ENCODE measurements at regions not wholly inside any gene's neighbourhood (a gene's known extent, or its start where the extent isn't known, plus 50 kb on each side); places are given as distances from the start of the nearest gene placed in this dataset.

GRCh38 chr20:24768201-24768636 lies 180.8 kb upstream of the CST7 start:
- no TSS peak for BruUV-seq (replicated peaks)
- TF ChIP-seq EZH2 (IDR thresholded peaks at IDR 0.05; ENCODE audit: borderline replicate concordance, low read depth, low read length, severe bottlenecking) (no peak), CTCF (IDR thresholded peaks at IDR 0.05; ENCODE audit: extremely low read depth in 1 of 2, insufficient read depth in 1 of 2, low read depth in 1 of 2, low read length in 2 of 2) (no peak), POLR2A (IDR thresholded peaks at IDR 0.05; ENCODE audit: low read depth, low read length) (no peak), FOS (IDR thresholded peaks at IDR 0.05; ENCODE audit: borderline replicate concordance, insufficient read depth, low read length) (no peak), MAX (IDR thresholded peaks at IDR 0.05; ENCODE audit: insufficient read depth, insufficient read length) (no peak), GATA2 (IDR thresholded peaks at IDR 0.05; ENCODE audit: insufficient read depth, insufficient read length, low read depth, low read length) (no peak), POLR2AphosphoS5 (IDR thresholded peaks at IDR 0.05; ENCODE audit: insufficient read depth, low read depth, low read length) (no peak), JUN (IDR thresholded peaks at IDR 0.05; ENCODE audit: borderline replicate concordance, insufficient read depth, insufficient read length, low read depth) (no peak), MYC (IDR thresholded peaks at IDR 0.05; ENCODE audit: low read depth, low read length) (no peak)
- intact Hi-C loops (cut with micrococcal nuclease) (no loop called here), dilution Hi-C loops (cut with MboI; ENCODE audit: extremely low pct_ligation_motif_present, low sequenced_read_pairs) (no loop called here)
- no peaks in the 10 kb centered on the region for H3K36me3 ChIP-seq (ENCODE audit: control insufficient read depth in 2 of 2, extremely low read depth in 1 of 2, insufficient read depth in 2 of 2, low read length in 2 of 2)
- no peak for FAIRE-seq
- POLR2A ChIA-PET = interaction anchor here (0.8 kb wide), 1 partner anchor 43 kb away, joined by 3 read pairs; no protein-coding TSS in a partner anchor
- no peaks in the 10 kb centered on the region for H3K79me2 ChIP-seq (ENCODE audit: control insufficient read depth, insufficient read depth, low read length)
- DNase-seq (ENCODE audit: low read depth, low spot score) = no peak
- no peak overlapping the region for H3K4me3 ChIP-seq (replicated peaks in 1 of 3; ENCODE audit: insufficient read depth in 1 of 3, low read depth in 1 of 3, low read length in 3 of 3)
- H3K4me1 ChIP-seq (ENCODE audit: control insufficient read depth, extremely low read depth, insufficient read depth, low read length) = no peaks in the 10 kb centered on the region
- no peak overlapping the region for H3K27ac ChIP-seq (ENCODE audit: insufficient read depth, low read depth, low read length)
- no peak overlapping the region for H2AFZ ChIP-seq (ENCODE audit: low read depth, low read length)
- H4K20me1 ChIP-seq (replicated peaks; ENCODE audit: control insufficient read depth, extremely low read depth, insufficient read depth, low read length) = no peaks in the 10 kb centered on the region
- no peaks in the 10 kb centered on the region for H3K9me3 ChIP-seq (replicated peaks; ENCODE audit: control insufficient read depth, insufficient read depth, low read length)
- no peak overlapping the region for H3K9ac ChIP-seq (replicated peaks; ENCODE audit: extremely low read depth, insufficient read depth, low read length)
- H3K4me2 ChIP-seq (ENCODE audit: insufficient read depth, low read length) = no peak overlapping the region
- CTCF ChIA-PET = no interaction called here
- no peaks in the 10 kb centered on the region for H3K9me1 ChIP-seq (replicated peaks; ENCODE audit: control insufficient read depth, extremely low read depth, insufficient read depth, low read length)
- H3K27me3 ChIP-seq (ENCODE audit: control insufficient read depth in 2 of 2, insufficient read depth in 2 of 2, low read length in 2 of 2) = no peaks in the 10 kb centered on the region

All from endothelial cell of umbilical vein (primary cell).